ENCODE measurements at regions not wholly inside any gene's neighbourhood (a gene's known extent, or its start where the extent isn't known, plus 50 kb on each side); places are given as distances from the start of the nearest gene placed in this dataset.

GRCh38 chr3:109863701-109864100, 526.4 kb upstream of the DPPA4 start:
- Histone ChIP-seq H2AFZ (ENCODE audit: control insufficient read depth, low read depth, low read length) (no peak overlapping the region), H3K27ac (ENCODE audit: control insufficient read depth, insufficient read depth) (no peak overlapping the region), H3K9me3 (replicated peaks; ENCODE audit: control insufficient read depth, insufficient read depth, low read length) (no peaks in the 10 kb centered on the region), H3K4me2 (ENCODE audit: control insufficient read depth, insufficient read depth) (no peak overlapping the region), H3K4me3 (no peak overlapping the region), H3K36me3 (ENCODE audit: control insufficient read depth in 2 of 2, insufficient read depth in 2 of 2, low read length in 1 of 2) (no peaks in the 10 kb centered on the region), H3K79me2 (ENCODE audit: control insufficient read depth, insufficient read depth, low read length) (no peaks in the 10 kb centered on the region), H4K20me1 (ENCODE audit: control insufficient read depth, insufficient read depth) (no peaks in the 10 kb centered on the region), H3K9ac (ENCODE audit: control insufficient read depth, insufficient read depth, low read length) (no peak overlapping the region), H3K4me1 (ENCODE audit: control insufficient read depth, insufficient read depth, low read length) (no peaks in the 10 kb centered on the region), H3K27me3 (replicated peaks in 1 of 2; ENCODE audit: control insufficient read depth in 2 of 2, insufficient read depth in 2 of 2, low read length in 1 of 2) (no peaks in the 10 kb centered on the region)
- POLR2A ChIA-PET, result no interaction called here
- RAD21 ChIA-PET (ENCODE audit: unreplicated experiment), result no interaction called here
- ATAC-seq, result no peak
- CTCF ChIA-PET, result no interaction called here
- DNase-seq (ENCODE audit: low read depth, low spot score), result no peak
- intact Hi-C loops (cut with micrococcal nuclease; ENCODE audit: unreplicated experiment) (no loop called here), in situ Hi-C loops (cut with MboI) (no loop called here)
- no TSS peak for BruUV-seq (replicated peaks)
- FAIRE-seq, result no peak
- SMC1A ChIA-PET (ENCODE audit: uncharacterized antibody, unreplicated experiment), result interaction anchor here (0.9 to 1.3 kb wide), 2 partner anchors 13 to 137 kb away, joined by 3 read pairs; no protein-coding TSS in a partner anchor
- WGBS (ENCODE audit: insufficient coverage, insufficient replicate concordance, low lambda C conversion rate, missing lambda C conversion rate), result 9% methylated on average over 1 of the region's 1 CpG
- TF ChIP-seq BACH1 (IDR thresholded peaks at IDR 0.05; ENCODE audit: borderline replicate concordance) (no peak), SUPT20H (IDR thresholded peaks at IDR 0.05; ENCODE audit: borderline replicate concordance, control insufficient read depth, low read depth, low read length) (no peak), ASH2L (IDR thresholded peaks at IDR 0.05; ENCODE audit: borderline replicate concordance, low read depth) (no peak), ZNF687 (IDR thresholded peaks at IDR 0.05) (no peak), POLR2A (IDR thresholded peaks at IDR 0.05; ENCODE audit: low read depth, low read length) (no peak), MEF2B (IDR thresholded peaks at IDR 0.05; ENCODE audit: partially characterized antibody, poor library complexity, severe bottlenecking) (no peak), TARDBP (IDR thresholded peaks at IDR 0.05; ENCODE audit: borderline replicate concordance) (no peak), HDAC6 (IDR thresholded peaks at IDR 0.05; ENCODE audit: unreplicated experiment) (no peak), ETV6 (conservative IDR thresholded peaks at IDR 0.05 in 1 of 2, IDR thresholded peaks at IDR 0.05 in 1 of 2; ENCODE audit: borderline replicate concordance in 1 of 2, low read depth in 1 of 2) (no peak), HDAC2 (IDR thresholded peaks at IDR 0.05) (no peak), NR2F1 (conservative IDR thresholded peaks at IDR 0.05) (no peak), WRNIP1 (IDR thresholded peaks at IDR 0.05; ENCODE audit: borderline replicate concordance, low read depth, low read length) (no peak)
- TF ChIP-seq, protein P1, sequence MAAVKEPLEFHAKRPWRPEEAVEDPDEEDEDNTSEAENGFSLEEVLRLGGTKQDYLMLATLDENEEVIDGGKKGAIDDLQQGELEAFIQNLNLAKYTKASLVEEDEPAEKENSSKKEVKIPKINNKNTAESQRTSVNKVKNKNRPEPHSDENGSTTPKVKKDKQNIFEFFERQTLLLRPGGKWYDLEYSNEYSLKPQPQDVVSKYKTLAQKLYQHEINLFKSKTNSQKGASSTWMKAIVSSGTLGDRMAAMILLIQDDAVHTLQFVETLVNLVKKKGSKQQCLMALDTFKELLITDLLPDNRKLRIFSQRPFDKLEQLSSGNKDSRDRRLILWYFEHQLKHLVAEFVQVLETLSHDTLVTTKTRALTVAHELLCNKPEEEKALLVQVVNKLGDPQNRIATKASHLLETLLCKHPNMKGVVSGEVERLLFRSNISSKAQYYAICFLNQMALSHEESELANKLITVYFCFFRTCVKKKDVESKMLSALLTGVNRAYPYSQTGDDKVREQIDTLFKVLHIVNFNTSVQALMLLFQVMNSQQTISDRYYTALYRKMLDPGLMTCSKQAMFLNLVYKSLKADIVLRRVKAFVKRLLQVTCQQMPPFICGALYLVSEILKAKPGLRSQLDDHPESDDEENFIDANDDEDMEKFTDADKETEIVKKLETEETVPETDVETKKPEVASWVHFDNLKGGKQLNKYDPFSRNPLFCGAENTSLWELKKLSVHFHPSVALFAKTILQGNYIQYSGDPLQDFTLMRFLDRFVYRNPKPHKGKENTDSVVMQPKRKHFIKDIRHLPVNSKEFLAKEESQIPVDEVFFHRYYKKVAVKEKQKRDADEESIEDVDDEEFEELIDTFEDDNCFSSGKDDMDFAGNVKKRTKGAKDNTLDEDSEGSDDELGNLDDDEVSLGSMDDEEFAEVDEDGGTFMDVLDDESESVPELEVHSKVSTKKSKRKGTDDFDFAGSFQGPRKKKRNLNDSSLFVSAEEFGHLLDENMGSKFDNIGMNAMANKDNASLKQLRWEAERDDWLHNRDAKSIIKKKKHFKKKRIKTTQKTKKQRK (IDR thresholded peaks at IDR 0.05; ENCODE audit: low read depth, low read length), result no peak
- TF ChIP-seq, protein P2, sequence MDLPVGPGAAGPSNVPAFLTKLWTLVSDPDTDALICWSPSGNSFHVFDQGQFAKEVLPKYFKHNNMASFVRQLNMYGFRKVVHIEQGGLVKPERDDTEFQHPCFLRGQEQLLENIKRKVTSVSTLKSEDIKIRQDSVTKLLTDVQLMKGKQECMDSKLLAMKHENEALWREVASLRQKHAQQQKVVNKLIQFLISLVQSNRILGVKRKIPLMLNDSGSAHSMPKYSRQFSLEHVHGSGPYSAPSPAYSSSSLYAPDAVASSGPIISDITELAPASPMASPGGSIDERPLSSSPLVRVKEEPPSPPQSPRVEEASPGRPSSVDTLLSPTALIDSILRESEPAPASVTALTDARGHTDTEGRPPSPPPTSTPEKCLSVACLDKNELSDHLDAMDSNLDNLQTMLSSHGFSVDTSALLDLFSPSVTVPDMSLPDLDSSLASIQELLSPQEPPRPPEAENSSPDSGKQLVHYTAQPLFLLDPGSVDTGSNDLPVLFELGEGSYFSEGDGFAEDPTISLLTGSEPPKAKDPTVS (IDR thresholded peaks at IDR 0.05; ENCODE audit: low read depth, low read length), result no peak

All from GM12878 (cell line).